WTC11 (cell line): ENCODE measurements at regions not wholly inside any gene's neighbourhood (a gene's known extent, or its start where the extent isn't known, plus 50 kb on each side); places are given as distances from the start of the nearest gene placed in this dataset.

ENCODE experiments used
- CTCF ChIP-seq: fragments of 200-600 bp; IDR thresholded peaks from 2 replicates; pipeline ENCODE4 v1.8.0; 2022; ENCODE audit warnings: antibody characterized with exemption
- EMX1 ChIP-seq: fragments of 250-450 bp; sonication (Bioruptor Pico); IDR thresholded peaks from 2 replicates; pipeline ENCODE4 v1.8.0; 2021; ENCODE audit warnings: mild to moderate bottlenecking

GRCh38 chr4:43148481-43148880 is 256.0 kb downstream of the GRXCR1 start:
- TF ChIP-seq CTCF (no peak), EMX1 (CRISPR knock-in tag) (no peak)
